H9 (cell line): ENCODE measurements at regions not wholly inside any gene's neighbourhood (a gene's known extent, or its start where the extent isn't known, plus 50 kb on each side); places are given as distances from the start of the nearest gene placed in this dataset.
"Not testable (repeated sequence)": the region's sequence is repeated elsewhere in the genome, so short reads cannot be mapped to it uniquely, and the experiment has no call there.

Experiments used
- DNase-seq: peaks from one replicate; pipeline ENCODE4 v3.0.0-alpha.2; 2017
- H2AFZ ChIP-seq: one replicate; pipeline ENCODE4 v1.6.1; 2013; ENCODE audit warnings: mild to moderate bottlenecking, low read length, control low read depth, moderate library complexity
- H2AK5ac ChIP-seq: 2 replicates; pipeline ENCODE4 v1.6.1; 2013; ENCODE audit warnings: low read length, control low read depth, mixed read lengths; ENCODE audit not compliant: insufficient read length
- H2BK120ac ChIP-seq: one replicate; pipeline ENCODE4 v1.6.1; 2013; ENCODE audit warnings: low read depth, mild to moderate bottlenecking, low read length, control low read depth, inconsistent platforms; ENCODE audit not compliant: poor library complexity, severe bottlenecking
- H2BK12ac ChIP-seq: 2 replicates; pipeline ENCODE4 v1.6.1; 2013; ENCODE audit warnings: low read length, control low read depth, mixed read lengths, low read depth; ENCODE audit not compliant: insufficient read length
- H2BK15ac ChIP-seq: 2 replicates; pipeline ENCODE4 v1.6.1; 2013; ENCODE audit warnings: low read depth, low read length, control low read depth
- H2BK20ac ChIP-seq: one replicate; pipeline ENCODE4 v1.6.1; 2013; ENCODE audit warnings: low read depth, mild to moderate bottlenecking, low read length, control low read depth, inconsistent platforms; ENCODE audit not compliant: poor library complexity, severe bottlenecking
- H2BK5ac ChIP-seq: 2 replicates; pipeline ENCODE4 v1.6.1; 2013; ENCODE audit warnings: low read length, control low read depth, mixed read lengths; ENCODE audit not compliant: insufficient read length
- H3K14ac ChIP-seq: 2 replicates; pipeline ENCODE4 v1.6.1; 2013; ENCODE audit warnings: low read length, control low read depth; ENCODE audit not compliant: insufficient read depth
- H3K18ac ChIP-seq: 2 replicates; pipeline ENCODE4 v1.6.1; 2013; ENCODE audit warnings: low read depth, mild to moderate bottlenecking, mixed read lengths, low read length, control low read depth; ENCODE audit not compliant: insufficient read length
- H3K23ac ChIP-seq: 2 replicates; pipeline ENCODE4 v1.6.1; 2013; ENCODE audit warnings: low read length, control low read depth, mixed read lengths, low read depth; ENCODE audit not compliant: insufficient read length
- H3K23me2 ChIP-seq: 2 replicates; pipeline ENCODE4 v1.6.1; 2013; ENCODE audit warnings: low read depth, mild to moderate bottlenecking, mixed read lengths, low read length, control low read depth; ENCODE audit not compliant: insufficient read length, poor library complexity, severe bottlenecking
- H3K27ac ChIP-seq: 2 replicates; pipeline ENCODE4 v1.5.1; 2013; ENCODE audit warnings: low read length, control low read depth, mixed read lengths, low read depth; ENCODE audit not compliant: insufficient read length
- H3K27me3 ChIP-seq: 2 replicates; pipeline ENCODE4 v1.6.1; 2013; ENCODE audit warnings: low read length, control low read depth, inconsistent platforms; ENCODE audit not compliant: insufficient read depth
- H3K4ac ChIP-seq: 2 replicates; pipeline ENCODE4 v1.6.1; 2013; ENCODE audit warnings: low read depth, mild to moderate bottlenecking, control low read depth, inconsistent platforms, low read length, moderate library complexity
- H3K4me1 ChIP-seq: 2 replicates; pipeline ENCODE4 v1.6.1; 2013; ENCODE audit warnings: low read length, control low read depth, inconsistent platforms; ENCODE audit not compliant: insufficient read depth
- H3K4me2 ChIP-seq: 2 replicates; pipeline ENCODE4 v1.6.1; 2013; ENCODE audit warnings: low read length, control low read depth, mixed read lengths; ENCODE audit not compliant: insufficient read length, insufficient read depth
- H3K56ac ChIP-seq: 2 replicates; pipeline ENCODE4 v1.6.1; 2013; ENCODE audit warnings: low read depth, mild to moderate bottlenecking, mixed read lengths, low read length, control low read depth; ENCODE audit not compliant: insufficient read length
- H3K79me1 ChIP-seq: 2 replicates; pipeline ENCODE4 v1.6.1; 2013; ENCODE audit warnings: low read depth, mild to moderate bottlenecking, moderate library complexity, low read length, control low read depth, inconsistent platforms; ENCODE audit not compliant: insufficient read depth, poor library complexity, severe bottlenecking
- H3K79me2 ChIP-seq: 2 replicates; pipeline ENCODE4 v1.6.1; 2013; ENCODE audit warnings: low read length, control low read depth, inconsistent platforms; ENCODE audit not compliant: insufficient read depth
- H3K9ac ChIP-seq: 2 replicates; pipeline ENCODE4 v1.6.1; 2013; ENCODE audit warnings: low read length, control low read depth, mixed read lengths; ENCODE audit not compliant: insufficient read length; ENCODE audit errors: extremely low read depth
- H3K9me3 ChIP-seq: one replicate; pipeline ENCODE4 v1.6.1; 2013; ENCODE audit warnings: low read depth, low read length, inconsistent platforms; ENCODE audit not compliant: control insufficient read depth
- H3T11ph ChIP-seq: one replicate; pipeline ENCODE4 v1.6.1; 2013; ENCODE audit warnings: mild to moderate bottlenecking, low read length, control low read depth, inconsistent platforms
- H4K20me1 ChIP-seq: one replicate; pipeline ENCODE4 v1.6.1; 2013; ENCODE audit not compliant: control insufficient read depth, insufficient read length, insufficient read depth
- H4K5ac ChIP-seq: 2 replicates; pipeline ENCODE4 v1.6.1; 2013; ENCODE audit warnings: low read depth, mild to moderate bottlenecking, mixed read lengths, low read length, control low read depth; ENCODE audit not compliant: insufficient read length
- H4K8ac ChIP-seq: replicated peaks from 2 replicates; pipeline ENCODE4 v1.6.1; 2013; ENCODE audit warnings: low read length, control low read depth, mixed read lengths, low read depth; ENCODE audit not compliant: insufficient read length
- H4K91ac ChIP-seq: 2 replicates; pipeline ENCODE4 v1.6.1; 2013; ENCODE audit warnings: low read depth, mild to moderate bottlenecking, moderate library complexity, mixed read lengths, low read length, control low read depth; ENCODE audit not compliant: insufficient read length
- H3K27ac Mint-ChIP-seq, 3 experiments: 2 replicates in 2 of 3; 3 replicates in 1 of 3; pipeline ENCODE4 v1.8.0; 2020 to 2021; ENCODE audit warnings: mixed read lengths in 3 of 3, mild to moderate bottlenecking in 1 of 3, moderate library complexity in 1 of 3
- H3K27me3 Mint-ChIP-seq: 2 replicates; pipeline ENCODE4 v1.8.0; 2021; ENCODE audit warnings: low read depth, mild to moderate bottlenecking, moderate library complexity, mixed read lengths
- H3K36me3 Mint-ChIP-seq, 3 experiments: 2 replicates in 2 of 3; 3 replicates in 1 of 3; pipeline ENCODE4 v1.8.0; 2020 to 2021; ENCODE audit warnings: low read depth in 3 of 3, mixed read lengths in 3 of 3; ENCODE audit not compliant: insufficient read depth in 1 of 3
- H3K4me1 Mint-ChIP-seq, 2 experiments: 2 replicates each; pipeline ENCODE4 v1.8.0; 2020; ENCODE audit warnings: mixed read lengths in 2 of 2
- H3K4me3 Mint-ChIP-seq, 2 experiments: 2 replicates in 1 of 2; 3 replicates in 1 of 2; pipeline ENCODE4 v1.8.0; 2020 to 2021; ENCODE audit warnings: mild to moderate bottlenecking in 2 of 2, mixed read lengths in 2 of 2, moderate library complexity in 1 of 2
- H3K9me3 Mint-ChIP-seq, 2 experiments: 2 replicates in 1 of 2; 3 replicates in 1 of 2; pipeline ENCODE4 v1.8.0; 2020; ENCODE audit warnings: mild to moderate bottlenecking in 2 of 2, mixed read lengths in 2 of 2, moderate library complexity in 1 of 2
- CTCF ChIP-seq: fragments of 200-600 bp; sonication (generic); conservative IDR thresholded peaks from 3 replicates; pipeline ENCODE4 v1.8.0; 2021; ENCODE audit warnings: antibody characterized with exemption, mild to moderate bottlenecking
- WGBS: extraction: QIAGEN DNeasy Blood & Tissue Kit; methylation state at CpG from one replicate; pipeline ENCODE4 v1.1.7; 2013; ENCODE audit warnings: missing lambda C conversion rate, low lambda C conversion rate, mixed read lengths; ENCODE audit not compliant: insufficient read length; ENCODE audit errors: extremely low coverage; 5-methylcytosine and 5-hydroxymethylcytosine counted together

DNA sequence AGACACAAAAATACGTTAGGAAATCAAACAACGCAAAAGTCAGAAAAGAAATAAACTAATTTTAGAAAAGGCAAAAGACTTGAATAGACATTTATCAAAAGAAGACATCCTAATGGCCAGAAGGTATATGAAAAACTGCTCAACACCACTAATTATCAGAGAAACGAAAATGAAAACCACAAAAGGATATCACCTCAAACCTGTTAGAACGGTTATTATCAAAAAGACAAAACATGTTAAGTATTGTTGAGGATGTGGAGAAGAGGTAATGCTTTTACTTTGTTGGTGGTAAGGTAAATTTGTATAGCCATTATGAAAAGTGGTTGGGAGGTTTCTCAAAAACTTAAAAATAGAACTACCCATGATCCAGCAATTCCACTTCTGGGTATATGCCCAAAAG, 230.0 kb upstream of the RGMB start:
- H2BK20ac ChIP-seq: no peak overlapping the region
- H2BK15ac ChIP-seq: no peak overlapping the region
- H3T11ph ChIP-seq: no peak overlapping the region
- no peaks in the 10 kb centered on the region for H3K79me1 ChIP-seq
- no peak overlapping the region for H4K5ac ChIP-seq
- no peak overlapping the region for H3K56ac ChIP-seq
- H2BK120ac ChIP-seq: no peak overlapping the region
- no CpG with 5 or more reads among the region's 4 CpGs for WGBS
- no peak overlapping the region for H3K9ac ChIP-seq
- H3K23me2 ChIP-seq: no peaks in the 10 kb centered on the region
- no peak overlapping the region for H3K27ac ChIP-seq
- H3K23ac ChIP-seq: no peak overlapping the region
- H2AFZ ChIP-seq: no peak overlapping the region
- H3K14ac ChIP-seq: no peak overlapping the region
- no peak for DNase-seq
- no peaks in the 10 kb centered on the region for H3K27me3 ChIP-seq
- H3K4me1 Mint-ChIP-seq: peaks cover 2 to 13% of the 10 kb centered on the region in 2 experiments; a peak in 2 of 4 replicates
- H3K27me3 Mint-ChIP-seq: no peaks in the 10 kb centered on the region
- no peak overlapping the region for H4K91ac ChIP-seq
- no peak overlapping the region for H4K8ac ChIP-seq
- H3K4me3 Mint-ChIP-seq: no peak overlapping the region
- H3K36me3 Mint-ChIP-seq: peaks cover 5 to 30% (median 12%) of the 10 kb centered on the region in 3 experiments
- H2AK5ac ChIP-seq: no peak overlapping the region
- no peaks in the 10 kb centered on the region for H3K79me2 ChIP-seq
- peaks cover 8 to 12% of the 10 kb centered on the region in 2 experiments; a peak in 4 of 5 replicates for H3K9me3 Mint-ChIP-seq
- no peak overlapping the region for H2BK12ac ChIP-seq
- no peak overlapping the region for H2BK5ac ChIP-seq
- TF ChIP-seq CTCF: no peak
- no peak overlapping the region for H3K18ac ChIP-seq
- H3K27ac Mint-ChIP-seq: no peak overlapping the region
- no peak overlapping the region for H3K4me2 ChIP-seq
- no peaks in the 10 kb centered on the region for H4K20me1 ChIP-seq
- H3K4me1 ChIP-seq: no peaks in the 10 kb centered on the region
- no peaks in the 10 kb centered on the region for H3K9me3 ChIP-seq
- H3K4ac ChIP-seq: no peak overlapping the region

GRCh38 chr5:98546924-98547323, 226.5 kb upstream of the RGMB start:
- not testable (repeated sequence) for H2BK12ac ChIP-seq, H4K91ac ChIP-seq, H3K4ac ChIP-seq, H4K20me1 ChIP-seq, H4K5ac ChIP-seq, H3K27ac ChIP-seq, H3K79me1 ChIP-seq, H3K27me3 Mint-ChIP-seq, H3K4me1 ChIP-seq, H3K27me3 ChIP-seq, H4K8ac ChIP-seq, H3K18ac ChIP-seq, H3K56ac ChIP-seq, H3K9ac ChIP-seq, H3T11ph ChIP-seq, H2AFZ ChIP-seq, H2BK5ac ChIP-seq, H3K9me3 ChIP-seq, H2AK5ac ChIP-seq, H3K4me2 ChIP-seq, H2BK15ac ChIP-seq, H2BK120ac ChIP-seq, H3K23me2 ChIP-seq, H2BK20ac ChIP-seq, H3K79me2 ChIP-seq, H3K14ac ChIP-seq, H3K23ac ChIP-seq
- Mint-ChIP-seq H3K4me1 (peaks cover 2 to 13% of the 10 kb centered on the region in 2 experiments; a peak in 2 of 4 replicates), H3K9me3 (peaks cover 8 to 16% of the 10 kb centered on the region in 2 experiments), H3K27ac (peak overlapping the region in 2 of 3 experiments; percentile 88 to 94; a peak in 2 of 7 replicates), H3K4me3 (peak overlapping the region in 1 of 2 experiments; percentile 14; a peak in 2 of 5 replicates), H3K36me3 (peaks cover 5 to 33% (median 12%) of the 10 kb centered on the region in 3 experiments)
- no CpG with 5 or more reads among the region's 14 CpGs for WGBS
- peak; percentile 43 for DNase-seq
